Stimulated activated naive CD8-positive, alpha-beta T cell treated with anti-CD3 and anti-CD28 coated beads, Interleukin-15, amount 100 ng/mL, for 72 hours (primary cell): ENCODE measurements at regions not wholly inside any gene's neighbourhood (a gene's known extent, or its start where the extent isn't known, plus 50 kb on each side); places are given as distances from the start of the nearest gene placed in this dataset.
A peak's percentile ranks its signal among the peaks of the same experiment; 100 is the strongest.
"Not testable (repeated sequence)": the region's sequence is repeated elsewhere in the genome, so short reads cannot be mapped to it uniquely, and the experiment has no call there.

Experiments
- ATAC-seq: fragments of 150-1000 bp; cut with Tn5 transposase; 2 replicates; pipeline ENCODE4 v1.10.0; 2021; ENCODE audit warnings: mild to moderate bottlenecking, moderate library complexity
- DNase-seq, 2 donors: peaks; one replicate each; pipeline ENCODE4 v3.0.0; 2021 to 2022
- H3K27ac Mint-ChIP-seq, 2 donors: one replicate each; pipeline ENCODE4 v1.8.0; 2022; ENCODE audit warnings: mild to moderate bottlenecking in 2 of 2, mixed read lengths in 2 of 2, moderate library complexity in 2 of 2
- H3K27me3 Mint-ChIP-seq: one replicate; pipeline ENCODE4 v1.8.0; 2022; ENCODE audit warnings: mixed read lengths
- H3K4me1 Mint-ChIP-seq: one replicate; pipeline ENCODE4 v1.8.0; 2022; ENCODE audit warnings: mild to moderate bottlenecking, mixed read lengths
- H3K4me3 Mint-ChIP-seq, 2 donors: one replicate each; pipeline ENCODE4 v1.8.0; 2022; ENCODE audit warnings: mild to moderate bottlenecking in 2 of 2, mixed read lengths in 2 of 2, moderate library complexity in 1 of 2
- H3K9me3 Mint-ChIP-seq, 2 donors: one replicate each; pipeline ENCODE4 v1.8.0; 2022; ENCODE audit warnings: mixed read lengths in 2 of 2

GRCh38 chr16:35201151-35201550 lies 1741.7 kb downstream of the TP53TG3F start:
- H3K27me3 Mint-ChIP-seq = no peaks in the 10 kb centered on the region
- ATAC-seq (no peak), DNase-seq (no peak)
- H3K4me3 Mint-ChIP-seq = no peak overlapping the region
- H3K4me1 Mint-ChIP-seq = no peaks in the 10 kb centered on the region
- H3K27ac Mint-ChIP-seq = no peak overlapping the region
- peaks cover 11 to 47% of the 10 kb centered on the region in 2 donors for H3K9me3 Mint-ChIP-seq

GRCh38 chr16:35203636-35204035 lies 1744.2 kb downstream of the TP53TG3F start:
- Mint-ChIP-seq H3K27ac (no peak overlapping the region), H3K4me1 (no peaks in the 10 kb centered on the region), H3K4me3 (no peak overlapping the region), H3K9me3 (peaks cover 11 to 50% of the 10 kb centered on the region in 2 donors), H3K27me3 (no peaks in the 10 kb centered on the region)
- no peak for ATAC-seq
- DNase-seq = no peak

GRCh38 chr16:35207059-35207999 lies 1747.9 kb downstream of the TP53TG3F start:
- Mint-ChIP-seq H3K9me3 (peaks cover 0 to 25% of the 10 kb centered on the region in 2 donors), H3K4me3 (no peak overlapping the region), H3K27me3 (no peaks in the 10 kb centered on the region), H3K27ac (no peak overlapping the region), H3K4me1 (no peaks in the 10 kb centered on the region)
- DNase-seq (no peak), ATAC-seq (no peak)

- Mint-ChIP-seq H3K9me3 (peaks cover 0 to 17% of the 10 kb centered on the region in 2 donors), H3K4me1 (no peaks in the 10 kb centered on the region), H3K4me3 (no peak overlapping the region), H3K27me3 (no peaks in the 10 kb centered on the region), H3K27ac (no peak overlapping the region)
- DNase-seq (no peak), ATAC-seq (no peak)
Observed at GRCh38 chr16:35208001-35208935, 1748.9 kb downstream of the TP53TG3F start.

GRCh38 chr16:35210681-35211433 lies 1751.4 kb downstream of the TP53TG3F start:
- peaks cover 4 to 12% of the 10 kb centered on the region in 2 donors for H3K9me3 Mint-ChIP-seq
- no peak overlapping the region for H3K27ac Mint-ChIP-seq
- ATAC-seq (no peak), DNase-seq (no peak)
- no peaks in the 10 kb centered on the region for H3K27me3 Mint-ChIP-seq
- no peaks in the 10 kb centered on the region for H3K4me1 Mint-ChIP-seq
- H3K4me3 Mint-ChIP-seq = no peak overlapping the region

GRCh38 chr16:35214840-35215239 lies 1755.4 kb downstream of the TP53TG3F start:
- Mint-ChIP-seq H3K9me3 (peaks cover 12% of the 10 kb centered on the region in 2 donors), H3K27ac (no peak overlapping the region), H3K4me3 (no peak overlapping the region), H3K4me1 (no peaks in the 10 kb centered on the region), H3K27me3 (no peaks in the 10 kb centered on the region)
- no peak for DNase-seq
- no peak for ATAC-seq

GRCh38 chr16:35215287-35215686 lies 1755.9 kb downstream of the TP53TG3F start:
- ATAC-seq (no peak), DNase-seq (no peak)
- Mint-ChIP-seq H3K27ac (no peak overlapping the region), H3K4me1 (no peaks in the 10 kb centered on the region), H3K4me3 (no peak overlapping the region), H3K27me3 (no peaks in the 10 kb centered on the region), H3K9me3 (peaks cover 12 to 17% of the 10 kb centered on the region in 2 donors)

GRCh38 chr16:35216261-35216660 lies 1756.8 kb downstream of the TP53TG3F start:
- ATAC-seq, H3K27ac Mint-ChIP-seq, H3K27me3 Mint-ChIP-seq, H3K4me1 Mint-ChIP-seq, DNase-seq, H3K4me3 Mint-ChIP-seq: not testable (repeated sequence)
- peaks cover 12 to 21% of the 10 kb centered on the region in 2 donors for H3K9me3 Mint-ChIP-seq

GRCh38 chr16:35221482-35222185 lies 1762.2 kb downstream of the TP53TG3F start:
- no peaks in the 10 kb centered on the region for H3K27me3 Mint-ChIP-seq
- H3K4me3 Mint-ChIP-seq = no peak overlapping the region
- ATAC-seq (no peak), DNase-seq (no peak)
- H3K4me1 Mint-ChIP-seq = no peaks in the 10 kb centered on the region
- no peak overlapping the region for H3K27ac Mint-ChIP-seq
- H3K9me3 Mint-ChIP-seq = peaks cover 9 to 24% of the 10 kb centered on the region in 2 donors

- peak overlapping the region in 1 of 2 donors; percentile 82 for H3K27ac Mint-ChIP-seq
- H3K9me3 Mint-ChIP-seq = peaks cover 0 to 53% of the 10 kb centered on the region in 2 donors
- H3K4me1 Mint-ChIP-seq = no peaks in the 10 kb centered on the region
- DNase-seq = no peak
- H3K27me3 Mint-ChIP-seq = no peaks in the 10 kb centered on the region
- ATAC-seq = no peak
- no peak overlapping the region for H3K4me3 Mint-ChIP-seq
Observed at GRCh38 chr16:35234679-35235078, 1775.3 kb downstream of the TP53TG3F start.

- ATAC-seq (no peak), DNase-seq (no peak)
- Mint-ChIP-seq H3K9me3 (peaks cover 4 to 31% of the 10 kb centered on the region in 2 donors), H3K4me3 (no peak overlapping the region), H3K4me1 (no peaks in the 10 kb centered on the region), H3K27me3 (no peaks in the 10 kb centered on the region), H3K27ac (no peak overlapping the region)
Observed at GRCh38 chr16:35239561-35239960, 1780.1 kb downstream of the TP53TG3F start.

GRCh38 chr16:35249051-35249450 lies 1789.6 kb downstream of the TP53TG3F start:
- no peak for DNase-seq

GRCh38 chr16:35252356-35252936 lies 1793.0 kb downstream of the TP53TG3F start:
- Mint-ChIP-seq H3K4me3 (no peak overlapping the region), H3K27me3 (no peaks in the 10 kb centered on the region), H3K4me1 (no peaks in the 10 kb centered on the region), H3K27ac (no peak overlapping the region), H3K9me3 (peaks cover 7 to 28% of the 10 kb centered on the region in 2 donors)
- DNase-seq (no peak), ATAC-seq (no peak)

More at GRCh38 chr16:35249051-35249450, 1789.6 kb downstream of the TP53TG3F start:
- Mint-ChIP-seq H3K27ac (no peak overlapping the region), H3K4me1 (no peaks in the 10 kb centered on the region), H3K9me3 (peaks cover 21 to 24% of the 10 kb centered on the region in 2 donors), H3K4me3 (no peak overlapping the region), H3K27me3 (no peaks in the 10 kb centered on the region)
- no peak for ATAC-seq

GRCh38 chr16:35255186-35255803 lies 1795.9 kb downstream of the TP53TG3F start:
- ATAC-seq (no peak), DNase-seq (no peak)
- H3K27ac Mint-ChIP-seq = no peak overlapping the region
- no peaks in the 10 kb centered on the region for H3K27me3 Mint-ChIP-seq
- no peaks in the 10 kb centered on the region for H3K4me1 Mint-ChIP-seq
- H3K9me3 Mint-ChIP-seq = peaks cover 6 to 31% of the 10 kb centered on the region in 2 donors
- no peak overlapping the region for H3K4me3 Mint-ChIP-seq
